Endothelial cell of hepatic sinusoid (primary cell): ENCODE measurements at regions not wholly inside any gene's neighbourhood (a gene's known extent, or its start where the extent isn't known, plus 50 kb on each side); places are given as distances from the start of the nearest gene placed in this dataset.
"Not testable (repeated sequence)": the region's sequence is repeated elsewhere in the genome, so short reads cannot be mapped to it uniquely, and the experiment has no call there.

ENCODE experiments used
- in situ Hi-C: cut with HindIII; loops from 2 replicates; pipeline ENCODE4 v1.10.0; 2017; ENCODE audit warnings: low sequenced_read_pairs

DNA sequence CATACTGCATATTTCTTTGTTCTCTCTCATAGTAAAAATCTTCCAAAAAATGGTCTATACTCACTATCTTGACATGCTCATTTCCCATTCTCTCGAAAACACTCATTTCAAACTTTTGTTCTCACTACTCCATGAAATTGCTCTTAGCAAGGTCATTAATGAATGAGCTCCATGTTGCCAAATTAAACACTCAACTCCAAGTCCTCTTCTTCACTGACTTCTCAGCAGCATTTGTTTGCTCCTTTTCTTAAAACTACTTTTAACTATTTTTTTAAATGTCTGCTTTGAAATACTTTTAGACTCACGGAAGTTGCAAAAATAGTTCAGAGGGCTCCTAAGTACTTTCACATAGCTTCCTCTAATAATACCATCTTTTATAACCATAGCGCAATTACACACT, 274.0 kb upstream of the PREP start:
- in situ Hi-C loops = no loop called here

DNA sequence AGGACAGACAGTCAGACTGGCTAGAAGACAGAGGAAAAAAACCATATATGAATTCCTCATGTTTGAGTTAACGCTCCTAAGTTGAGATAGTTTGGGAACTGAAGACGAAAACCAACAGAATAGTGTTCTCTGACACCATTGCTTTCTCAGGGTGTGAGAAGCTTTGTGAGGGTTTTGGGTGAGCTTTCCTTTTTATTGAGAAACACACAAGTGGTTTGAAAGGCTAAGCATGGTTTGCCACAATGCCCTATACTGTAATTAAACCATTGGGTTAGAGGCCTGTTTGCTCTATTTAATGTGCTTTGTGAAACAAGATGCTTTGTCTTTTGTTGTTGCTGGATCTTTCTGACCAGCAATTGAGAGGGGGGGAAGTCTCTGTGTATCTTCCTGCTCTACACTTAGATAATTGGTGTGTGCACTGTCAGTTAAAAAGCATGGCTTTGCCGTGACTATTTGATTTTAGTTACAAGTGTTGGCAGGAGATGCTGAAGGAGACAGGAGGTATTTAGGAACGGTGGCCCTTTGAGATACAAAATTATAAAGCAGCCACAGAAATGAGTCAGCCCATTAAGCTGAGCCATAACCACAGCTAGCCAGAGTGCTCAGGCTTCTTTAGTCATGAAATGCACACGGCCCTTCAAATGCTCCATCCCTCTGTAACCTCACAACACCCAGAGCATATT, 273.0 kb upstream of the PREP start:
- in situ Hi-C loops = no loop called here

DNA sequence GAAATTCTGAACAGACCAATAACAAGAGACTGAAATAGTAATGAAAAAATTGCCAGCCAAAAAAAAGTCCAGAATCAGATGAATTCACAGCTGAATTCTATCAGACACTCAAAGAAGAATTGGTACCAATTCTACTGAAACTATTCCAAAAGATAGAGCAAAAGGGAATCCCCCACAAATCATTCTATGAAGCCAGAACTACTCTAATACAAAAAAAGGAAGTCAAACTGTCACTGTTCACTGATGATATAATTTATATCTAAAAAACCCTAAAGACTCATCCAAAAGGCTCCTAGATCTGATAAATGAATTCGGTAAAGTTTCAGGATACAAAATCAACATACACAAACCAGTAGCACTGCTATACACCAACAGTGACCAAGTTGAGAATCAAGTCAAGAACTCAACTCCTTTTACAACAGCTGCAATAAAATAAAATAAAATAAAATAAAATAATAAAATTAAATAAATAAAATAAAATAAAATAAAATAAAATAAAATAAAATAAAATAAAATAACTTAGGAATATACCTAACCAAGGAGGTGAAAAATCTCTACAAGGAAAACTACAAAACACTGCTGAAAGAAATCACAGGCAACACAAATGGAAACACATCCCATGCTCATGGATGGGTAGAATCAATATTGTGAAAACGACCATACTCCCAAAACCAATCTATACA, 270.1 kb upstream of the PREP start:
- in situ Hi-C loops = not testable (repeated sequence)

DNA sequence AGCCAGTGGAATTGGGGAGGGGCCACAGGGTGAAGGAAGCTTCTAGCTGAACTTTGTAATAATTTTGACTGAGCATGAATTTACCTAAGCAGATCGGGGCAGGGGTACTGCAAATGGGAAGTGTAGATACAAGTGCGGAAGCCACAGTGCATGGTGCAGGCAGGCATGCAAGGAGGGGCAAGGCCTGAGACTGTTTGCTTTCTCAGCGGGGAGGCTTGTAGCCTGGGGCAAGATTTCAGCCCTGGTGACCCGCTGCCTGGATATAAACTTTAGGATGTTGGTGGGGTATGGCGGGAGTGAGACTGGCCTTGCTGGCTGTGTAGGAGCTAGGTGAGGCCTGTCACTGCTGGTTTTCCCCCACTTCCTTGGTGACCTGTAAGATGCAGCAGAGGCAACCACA, 266.4 kb upstream of the PREP start:
- in situ Hi-C loops = no loop called here

DNA sequence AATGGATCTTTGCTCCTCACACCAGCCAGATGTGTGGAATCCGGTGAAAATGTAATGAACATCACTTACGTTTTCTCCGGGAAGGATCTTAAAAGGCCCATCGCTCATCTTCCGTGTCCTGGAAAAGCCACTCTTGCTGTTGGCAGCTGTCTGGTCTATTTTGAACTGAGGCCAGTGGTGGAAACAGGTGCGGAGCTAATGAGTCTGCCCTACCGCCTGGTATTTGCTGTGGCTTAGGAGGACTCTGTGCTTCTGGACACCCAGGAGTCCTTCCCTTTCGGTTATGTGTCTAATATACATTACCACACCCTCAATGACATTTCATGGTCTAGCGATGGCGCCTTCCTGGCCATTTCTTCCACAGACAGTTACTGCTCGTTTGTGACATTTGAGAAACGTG, 264.2 kb upstream of the PREP start:
- in situ Hi-C loops = no loop called here

DNA sequence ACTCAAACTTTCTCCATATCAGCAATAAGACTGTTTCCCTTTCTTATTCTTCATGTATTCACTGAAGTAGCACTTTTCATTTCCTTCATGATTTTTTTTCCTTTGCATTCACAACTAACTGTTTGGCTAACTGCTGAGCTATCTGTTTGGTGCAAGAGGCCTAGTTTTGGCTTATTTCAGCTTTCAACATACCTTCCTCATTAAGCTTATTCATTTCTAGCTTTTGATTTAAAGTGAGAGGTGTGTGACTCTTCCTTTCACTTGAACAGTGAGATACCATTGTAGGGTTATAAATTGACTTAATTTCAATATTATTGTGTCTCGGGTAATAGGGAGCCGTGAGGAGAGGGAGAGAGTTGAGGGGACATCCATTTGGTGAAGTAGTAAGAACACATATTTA, 262.0 kb upstream of the PREP start:
- in situ Hi-C loops = no loop called here

DNA sequence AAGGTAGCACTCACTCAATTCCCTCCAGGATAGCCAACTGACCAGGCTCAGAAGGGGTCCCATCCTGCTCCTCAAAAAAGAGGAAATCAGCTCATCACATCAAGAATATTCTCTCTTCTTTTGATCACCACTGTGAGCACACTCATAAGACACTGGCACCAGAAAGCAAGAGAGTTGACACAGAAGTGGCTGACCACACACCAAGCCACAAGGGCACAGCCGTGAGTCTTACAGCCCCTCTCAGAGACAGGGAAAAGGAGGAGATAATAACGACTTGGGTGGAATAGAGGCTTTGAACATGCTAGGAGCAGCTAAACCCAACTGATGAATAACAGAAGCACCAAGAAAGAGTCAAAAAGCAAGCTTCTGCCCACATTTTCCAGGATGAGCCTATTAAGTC, 249.1 kb upstream of the PREP start:
- in situ Hi-C loops = no loop called here

DNA sequence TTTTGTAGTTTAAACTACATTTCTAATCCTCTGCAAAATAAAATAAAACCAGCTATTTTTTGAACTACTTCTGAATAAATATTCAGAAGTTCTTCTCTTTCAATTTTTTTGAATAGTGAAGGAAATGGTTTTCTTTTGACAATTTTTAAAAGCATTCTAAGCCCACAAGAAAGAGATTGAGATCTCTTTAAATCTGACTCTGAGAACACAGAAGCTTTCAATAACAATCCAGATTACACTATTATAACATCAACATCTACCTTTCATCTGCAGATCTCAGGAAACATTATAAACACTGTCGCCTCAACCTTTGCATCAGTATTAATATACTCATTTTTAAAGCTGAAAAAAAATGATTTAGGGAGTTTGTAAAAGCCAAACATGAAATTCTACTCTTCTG, 247.5 kb upstream of the PREP start:
- in situ Hi-C loops = no loop called here

DNA sequence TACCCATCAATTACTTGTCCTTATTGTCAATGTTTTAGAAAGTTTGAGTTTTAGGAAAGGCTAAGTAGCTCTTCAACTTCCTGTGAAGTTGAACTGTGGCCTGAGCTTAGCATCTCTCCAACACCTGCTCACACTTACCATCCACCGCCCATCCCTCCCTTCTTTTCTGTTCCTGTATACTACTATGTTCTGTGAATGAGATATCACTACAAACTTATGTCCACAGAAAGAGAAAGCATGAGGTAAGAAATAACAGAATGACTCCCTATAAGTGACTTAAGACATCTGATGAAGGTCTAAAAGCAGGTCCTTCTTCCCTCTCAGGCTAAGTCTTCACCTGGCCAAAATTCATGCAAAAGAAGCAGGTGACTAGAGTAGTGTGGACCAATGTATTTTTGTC, 246.3 kb upstream of the PREP start:
- in situ Hi-C loops = no loop called here

DNA sequence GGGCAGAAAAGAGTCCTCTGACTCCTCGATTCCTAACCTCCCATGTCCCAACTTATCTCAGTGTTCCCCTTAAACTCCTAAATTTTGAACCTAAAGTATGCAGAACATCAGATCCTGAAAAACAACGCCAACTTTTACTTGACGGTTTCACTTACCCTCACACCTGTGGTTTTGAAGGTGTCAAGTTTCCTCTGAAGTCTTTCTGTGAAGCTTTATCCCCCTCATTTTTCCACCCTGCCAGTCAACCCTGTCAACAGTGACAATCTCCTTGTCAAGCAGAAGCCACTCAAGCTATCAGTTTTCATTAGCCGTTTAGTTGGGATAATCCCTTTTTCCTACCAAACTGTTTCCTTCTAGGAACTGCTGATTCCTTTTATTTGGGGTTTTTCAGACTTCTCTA, 245.4 kb upstream of the PREP start:
- in situ Hi-C loops = no loop called here

DNA sequence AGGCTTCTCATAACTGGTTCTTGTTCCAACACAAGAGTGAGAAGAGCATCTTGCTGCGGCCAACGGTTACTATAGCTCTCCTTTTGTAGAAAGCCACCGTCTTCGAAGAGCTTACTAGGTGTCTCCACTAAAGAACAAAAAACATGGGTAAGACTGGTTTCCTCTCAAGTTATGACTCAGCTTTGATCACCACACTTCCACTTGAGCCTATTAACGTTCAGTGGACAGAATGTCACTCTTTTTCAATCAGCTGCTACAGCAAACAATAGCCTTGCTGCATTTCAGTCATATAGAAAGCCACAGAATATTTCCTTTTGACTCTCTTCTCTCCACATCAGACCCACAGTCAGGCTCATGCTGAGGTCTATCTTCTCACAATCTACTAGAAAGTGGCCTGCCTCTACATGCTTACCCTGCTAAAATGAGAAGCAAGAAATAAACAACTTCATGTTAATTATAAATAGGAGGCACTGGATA, 243.5 kb upstream of the PREP start:
- in situ Hi-C loops = no loop called here

DNA sequence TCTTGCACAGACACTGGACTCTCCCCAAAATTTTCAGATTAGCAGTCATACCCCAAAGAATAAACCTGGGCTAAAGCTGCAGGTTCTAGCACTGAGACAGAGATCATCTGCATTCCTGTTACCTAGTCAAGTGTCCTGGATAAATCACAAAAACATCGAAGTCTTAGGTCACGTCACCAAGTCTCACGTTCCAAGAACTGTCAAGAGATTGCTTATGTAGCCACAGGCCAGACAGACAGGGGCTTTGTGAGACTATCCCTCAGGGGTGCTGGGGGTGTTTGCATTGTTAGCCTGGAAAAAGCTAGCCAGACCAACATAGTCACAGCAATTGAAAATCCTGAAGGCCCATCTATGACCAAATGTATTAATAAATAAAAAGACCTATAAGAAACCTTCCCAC, 243.1 kb upstream of the PREP start:
- in situ Hi-C loops = no loop called here

DNA sequence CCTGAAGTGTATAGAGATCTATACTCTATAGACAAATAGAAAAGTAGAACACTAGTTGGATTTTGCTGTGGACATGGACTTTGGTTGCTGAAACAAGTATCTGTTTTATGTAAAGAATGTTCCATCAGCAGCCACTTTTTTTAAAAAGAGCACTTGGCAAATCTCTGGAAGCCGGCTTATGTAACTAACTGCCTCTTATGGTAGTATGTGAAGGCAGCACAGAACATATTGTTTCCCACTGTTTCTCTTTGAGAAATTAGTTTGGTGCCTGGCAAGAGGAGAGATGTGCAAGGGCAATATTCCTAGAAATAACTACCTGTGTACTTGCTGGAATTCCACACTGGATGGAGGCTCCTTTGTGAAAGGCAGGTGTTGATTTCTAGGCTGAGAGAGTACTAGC, 242.3 kb upstream of the PREP start:
- in situ Hi-C loops = no loop called here

DNA sequence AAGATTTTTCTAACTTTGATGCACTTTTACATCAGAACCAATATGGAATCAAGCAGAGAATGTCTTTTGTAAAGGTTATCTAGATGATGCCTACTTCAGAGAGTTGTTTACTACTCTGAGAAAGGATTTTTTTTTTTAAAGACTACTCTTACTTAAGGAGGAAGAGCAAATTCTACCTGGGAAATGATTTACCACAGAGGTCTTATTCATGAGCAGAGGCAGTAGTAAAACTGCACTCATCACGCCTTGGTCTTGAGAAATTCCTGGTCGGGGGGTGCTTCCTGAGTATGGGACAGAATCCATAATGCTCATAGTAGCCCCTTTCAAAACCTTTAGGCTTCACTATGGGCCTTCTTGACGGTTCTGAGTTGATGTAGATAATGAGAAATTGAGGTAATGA, 241.8 kb upstream of the PREP start:
- in situ Hi-C loops = no loop called here

DNA sequence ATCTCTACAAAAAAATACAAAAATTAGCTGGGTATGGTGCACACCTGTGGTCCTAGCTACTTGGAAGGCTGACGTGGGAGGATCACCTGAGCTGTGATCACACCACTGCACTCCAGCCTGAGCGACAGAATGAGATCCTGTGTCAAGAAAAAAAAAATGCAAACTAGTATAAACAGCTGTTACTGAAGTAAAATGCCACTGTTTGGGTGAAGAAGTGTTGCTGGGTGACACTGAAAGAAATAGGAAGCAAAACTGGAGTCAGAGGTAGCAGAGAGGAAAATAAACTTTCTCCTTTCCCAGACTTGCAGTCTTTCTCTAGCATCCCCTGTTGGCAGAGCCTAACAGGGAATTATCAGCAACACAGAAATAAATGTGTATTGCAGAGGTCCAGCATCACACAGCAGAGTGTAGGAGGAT, 241.2 kb upstream of the PREP start:
- in situ Hi-C loops = no loop called here

DNA sequence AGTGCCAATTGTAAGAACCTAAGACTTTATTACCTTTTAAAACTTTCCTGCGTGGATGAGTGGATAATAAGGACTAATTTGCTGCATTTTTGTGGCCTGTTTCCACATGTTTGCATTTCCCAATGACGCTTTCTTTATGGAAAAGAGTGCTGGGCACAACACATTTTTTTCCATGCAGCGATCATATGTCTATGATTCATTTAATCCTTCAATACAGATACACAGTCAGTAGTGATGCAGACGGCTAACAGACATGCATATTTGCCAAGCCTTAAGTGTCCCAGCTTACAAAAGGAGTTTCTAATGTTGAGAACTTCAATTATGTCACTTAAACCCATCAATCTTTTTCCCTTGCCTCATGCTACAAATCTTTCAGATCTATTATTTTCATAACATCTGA, 239.8 kb upstream of the PREP start:
- in situ Hi-C loops = no loop called here

DNA sequence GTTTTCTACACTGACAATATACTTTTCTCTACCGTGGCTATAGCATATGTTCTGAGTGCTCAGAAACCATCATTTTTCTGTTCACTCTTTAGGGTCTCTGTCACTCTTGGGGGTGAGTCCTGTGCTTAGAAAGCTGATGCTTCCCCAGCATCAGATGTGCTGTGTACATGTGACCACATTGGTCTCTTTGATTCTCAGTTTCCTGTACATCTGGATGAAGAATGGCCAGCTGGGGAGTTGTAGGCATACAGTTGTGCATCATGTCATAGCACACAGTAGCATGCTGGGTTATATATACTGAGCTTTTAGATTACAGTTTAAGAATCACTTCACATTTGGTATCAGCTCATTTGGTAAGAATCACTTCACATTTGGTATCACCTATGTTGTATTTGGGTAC, 238.6 kb upstream of the PREP start:
- in situ Hi-C loops = no loop called here

DNA sequence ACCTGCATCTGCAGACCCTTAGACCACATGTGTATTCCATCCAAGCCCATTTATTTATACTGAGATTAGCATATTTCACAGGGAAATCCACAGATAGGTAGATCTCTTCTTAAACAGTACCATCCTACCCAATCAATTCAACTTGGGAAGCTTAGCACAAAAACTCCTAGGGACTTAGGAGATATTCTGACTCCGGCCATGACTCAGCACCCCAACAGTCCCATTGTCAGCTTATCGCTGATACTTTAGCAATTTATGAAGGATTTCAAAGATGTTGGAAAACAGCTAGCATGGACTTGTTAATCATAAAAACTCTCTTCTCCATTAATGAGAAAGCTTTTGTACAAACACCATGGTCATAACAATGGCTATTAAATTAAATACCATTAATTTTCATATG, 236.2 kb upstream of the PREP start:
- in situ Hi-C loops = no loop called here

DNA sequence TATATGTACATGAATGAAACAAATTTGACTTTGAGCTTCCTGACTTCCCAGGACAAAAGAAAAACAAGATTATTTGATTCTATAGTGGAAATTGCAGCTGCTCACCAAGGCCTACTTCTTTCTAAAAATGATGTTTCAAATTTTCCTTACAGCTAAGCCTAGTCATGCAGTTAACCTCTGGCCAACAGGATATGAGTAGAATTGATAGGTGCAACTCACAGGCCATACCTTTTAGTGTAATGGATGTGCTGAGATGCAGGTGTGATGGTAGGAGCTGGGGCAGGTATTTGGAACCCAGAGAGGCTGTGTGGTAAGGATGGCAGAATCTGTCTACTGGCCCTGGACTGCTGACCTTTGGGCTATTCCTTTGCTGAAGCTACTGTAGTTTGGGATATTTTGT, 230.9 kb upstream of the PREP start:
- in situ Hi-C loops = no loop called here

DNA sequence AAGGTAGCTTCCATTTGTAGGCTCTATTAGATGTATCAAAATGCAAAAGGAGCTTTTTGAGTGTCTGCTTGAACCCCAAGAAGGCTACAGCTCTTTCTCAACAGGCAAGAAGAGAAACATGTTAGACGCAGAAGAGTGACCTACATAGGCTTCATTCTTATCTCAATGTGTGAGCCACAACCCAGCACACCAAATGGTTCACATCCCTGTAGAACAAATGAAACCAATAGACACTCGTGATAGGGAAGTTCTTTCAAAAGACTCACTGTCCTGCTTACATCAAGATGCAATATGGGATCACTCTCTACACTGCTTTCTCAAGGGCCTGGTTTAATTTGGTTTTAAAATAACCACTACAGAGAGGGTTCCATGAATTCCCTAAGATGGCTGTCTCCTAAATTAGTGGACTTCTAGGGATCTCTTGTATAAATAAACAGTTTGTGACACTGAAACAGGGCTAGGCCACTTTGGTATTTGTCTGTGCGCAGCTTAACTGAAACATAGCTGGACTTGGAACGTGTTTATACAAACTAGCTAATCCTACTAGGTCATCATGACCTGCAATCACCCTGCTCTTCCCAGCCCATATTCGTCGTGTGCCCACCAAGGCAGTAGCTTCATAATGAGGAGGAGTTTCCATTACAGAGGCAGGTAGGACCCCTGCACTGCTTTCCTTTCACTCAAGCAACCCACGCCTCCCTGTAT, 225.4 kb upstream of the PREP start:
- in situ Hi-C loops = no loop called here

DNA sequence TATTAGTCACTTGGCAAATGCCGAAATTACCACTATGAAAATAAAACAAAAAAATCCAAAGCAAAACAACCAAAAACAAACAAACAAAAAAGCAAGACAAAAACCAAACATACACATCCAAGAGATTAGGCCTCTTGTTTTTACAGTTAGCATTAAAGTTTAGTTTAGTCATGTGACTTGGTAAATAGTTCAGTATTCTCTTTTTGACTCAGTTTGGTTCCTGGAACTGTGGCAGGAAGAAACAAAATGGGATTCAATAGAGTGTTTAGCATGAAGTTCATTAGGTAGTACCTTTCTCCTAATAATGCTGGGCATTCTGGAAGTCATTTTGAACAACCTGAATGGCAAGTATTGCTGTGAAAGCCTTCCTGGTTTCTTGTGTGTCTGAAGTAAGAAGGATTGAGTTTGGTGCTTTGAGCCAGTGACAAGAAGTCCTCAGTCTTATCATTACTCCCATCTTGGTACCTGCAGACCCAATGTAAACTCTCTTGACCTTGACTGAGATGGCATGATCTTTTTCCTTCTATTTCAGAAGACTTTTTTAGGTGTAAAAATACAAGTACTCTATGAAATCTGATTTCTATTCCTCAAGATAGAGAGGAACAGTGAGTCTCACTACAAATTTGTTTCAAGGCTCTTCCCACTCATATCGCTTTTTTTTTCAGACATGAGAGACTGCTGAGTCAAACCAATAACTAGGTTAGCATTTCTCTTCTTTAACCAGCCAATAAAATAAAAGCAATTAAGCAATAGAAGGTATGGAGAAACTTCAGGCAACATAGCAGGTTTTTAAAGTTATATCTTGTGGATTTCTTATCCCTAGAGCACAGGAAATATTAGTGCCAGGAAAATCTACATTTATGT, 223.6 kb upstream of the PREP start:
- in situ Hi-C loops = no loop called here
